ENCODE measurements at regions not wholly inside any gene's neighbourhood (a gene's known extent, or its start where the extent isn't known, plus 50 kb on each side); places are given as distances from the start of the nearest gene placed in this dataset.

- Histone ChIP-seq H3K4me1 (no peaks in the 10 kb centered on the region), H3K9me3 (peaks cover 0 to 13% (median 0%) of the 10 kb centered on the region in 12 donors), H3K36me3 (no peaks in the 10 kb centered on the region), H3K27me3 (no peaks in the 10 kb centered on the region), H3K27ac (no peak overlapping the region), H3K4me3 (no peak overlapping the region)
- intact Hi-C loops (cut with DNase I): no loop called here
- TF ChIP-seq CTCF (IDR thresholded peaks at IDR 0.05) (no peak), POLR2A (IDR thresholded peaks at IDR 0.05) (no peak)
- no peak for DNase-seq
- no peak for ATAC-seq
Measured at GRCh38 chr6:86456821-86457220, 480.5 kb upstream of the HTR1E start.

GRCh38 chr6:86453232-86453631 lies 484.1 kb upstream of the HTR1E start:
- ATAC-seq (no peak), DNase-seq (no peak)
- WGBS, 4 donors: 27 to 37% (median 34%) methylated on average over 1 of the region's 1 CpG
- no peak overlapping the region for H3K27ac ChIP-seq
- no peaks in the 10 kb centered on the region for H3K36me3 ChIP-seq
- intact Hi-C loops (cut with DNase I): no loop called here
- H3K9me3 ChIP-seq: peaks cover 0 to 10% (median 0%) of the 10 kb centered on the region in 12 donors
- TF ChIP-seq POLR2A (IDR thresholded peaks at IDR 0.05): no peak
- TF ChIP-seq CTCF (IDR thresholded peaks at IDR 0.05): no peak
- H3K27me3 ChIP-seq: no peaks in the 10 kb centered on the region
- no peak overlapping the region for H3K4me3 ChIP-seq
- H3K4me1 ChIP-seq: no peaks in the 10 kb centered on the region

GRCh38 chr6:86448398-86448797 lies 488.9 kb upstream of the HTR1E start:
- DNase-seq (no peak), ATAC-seq (no peak)
- no peaks in the 10 kb centered on the region for H3K36me3 ChIP-seq
- intact Hi-C loops (cut with DNase I): no loop called here
- WGBS, 4 donors: 78 to 80% (median 78%) methylated on average over 2 of the region's 2 CpGs
- H3K4me1 ChIP-seq: no peaks in the 10 kb centered on the region
- H3K4me3 ChIP-seq: no peak overlapping the region
- no peaks in the 10 kb centered on the region for H3K27me3 ChIP-seq
- H3K27ac ChIP-seq: no peak overlapping the region
- TF ChIP-seq CTCF (IDR thresholded peaks at IDR 0.05) (no peak), POLR2A (IDR thresholded peaks at IDR 0.05) (no peak)
- H3K9me3 ChIP-seq: peaks cover 0 to 13% (median 0%) of the 10 kb centered on the region in 12 donors

GRCh38 chr6:86440608-86441007 lies 496.7 kb upstream of the HTR1E start:
- Histone ChIP-seq H3K4me3 (no peak overlapping the region), H3K4me1 (no peaks in the 10 kb centered on the region), H3K27ac (no peak overlapping the region), H3K9me3 (no peaks in the 10 kb centered on the region), H3K36me3 (no peaks in the 10 kb centered on the region), H3K27me3 (no peaks in the 10 kb centered on the region)
- intact Hi-C loops (cut with DNase I): no loop called here
- TF ChIP-seq POLR2A (IDR thresholded peaks at IDR 0.05) (no peak), CTCF (IDR thresholded peaks at IDR 0.05) (no peak)
- DNase-seq (no peak), ATAC-seq (no peak)
